GM04504 (cell line): ENCODE measurements at regions not wholly inside any gene's neighbourhood (a gene's known extent, or its start where the extent isn't known, plus 50 kb on each side); places are given as distances from the start of the nearest gene placed in this dataset.

Source experiments
- DNase-seq: peaks from one replicate; pipeline ENCODE4 v3.0.0-alpha.2; 2012; ENCODE audit warnings: low read depth

- no peak for DNase-seq
Measured at GRCh38 chr10:128877141-128877540, 589.9 kb upstream of the MGMT start.

GRCh38 chr10:128877936-128878335 is 589.1 kb upstream of the MGMT start:
- DNase-seq: no peak

- DNase-seq: no peak
Measured at GRCh38 chr10:128879030-128879429, 588.0 kb upstream of the MGMT start.

- DNase-seq: no peak
Measured at GRCh38 chr10:128879441-128880140, 587.5 kb upstream of the MGMT start.

GRCh38 chr10:128880159-128880725 is 586.8 kb upstream of the MGMT start:
- DNase-seq: no peak

GRCh38 chr10:128881086-128881485 is 586.0 kb upstream of the MGMT start:
- no peak for DNase-seq

GRCh38 chr10:128883231-128884032 is 583.6 kb upstream of the MGMT start:
- DNase-seq: no peak

- DNase-seq: no peak
Measured at GRCh38 chr10:128884033-128884425, 583.0 kb upstream of the MGMT start.

- no peak for DNase-seq
Measured at GRCh38 chr10:128884496-128885072, 582.5 kb upstream of the MGMT start.

- no peak for DNase-seq
Measured at GRCh38 chr10:128885573-128886555, 581.2 kb upstream of the MGMT start.

GRCh38 chr10:128887856-128888255 is 579.2 kb upstream of the MGMT start:
- DNase-seq: no peak

- no peak for DNase-seq
Measured at GRCh38 chr10:128892005-128892404, 575.0 kb upstream of the MGMT start.

GRCh38 chr10:128894641-128895040 is 572.4 kb upstream of the MGMT start:
- DNase-seq: no peak

GRCh38 chr10:128895473-128895872 is 571.6 kb upstream of the MGMT start:
- no peak for DNase-seq

- no peak for DNase-seq
Measured at GRCh38 chr10:128896116-128896795, 570.8 kb upstream of the MGMT start.

- DNase-seq: no peak
Measured at GRCh38 chr10:128896963-128897362, 570.1 kb upstream of the MGMT start.

- no peak for DNase-seq
Measured at GRCh38 chr10:128897401-128898129, 569.5 kb upstream of the MGMT start.

- no peak for DNase-seq
Measured at GRCh38 chr10:128898133-128898915, 568.7 kb upstream of the MGMT start.

- DNase-seq: no peak
Measured at GRCh38 chr10:128898916-128899195, 568.2 kb upstream of the MGMT start.

- no peak for DNase-seq
Measured at GRCh38 chr10:128900456-128900855, 566.6 kb upstream of the MGMT start.
